AG20443 (cell line): ENCODE measurements at regions not wholly inside any gene's neighbourhood (a gene's known extent, or its start where the extent isn't known, plus 50 kb on each side); places are given as distances from the start of the nearest gene placed in this dataset.
"Not testable (repeated sequence)": the region's sequence is repeated elsewhere in the genome, so short reads cannot be mapped to it uniquely, and the experiment has no call there.

Experiments used
- DNase-seq: peaks from one replicate; pipeline ENCODE4 v3.0.0; 2012; ENCODE audit warnings: low spot score, mixed read lengths

DNA sequence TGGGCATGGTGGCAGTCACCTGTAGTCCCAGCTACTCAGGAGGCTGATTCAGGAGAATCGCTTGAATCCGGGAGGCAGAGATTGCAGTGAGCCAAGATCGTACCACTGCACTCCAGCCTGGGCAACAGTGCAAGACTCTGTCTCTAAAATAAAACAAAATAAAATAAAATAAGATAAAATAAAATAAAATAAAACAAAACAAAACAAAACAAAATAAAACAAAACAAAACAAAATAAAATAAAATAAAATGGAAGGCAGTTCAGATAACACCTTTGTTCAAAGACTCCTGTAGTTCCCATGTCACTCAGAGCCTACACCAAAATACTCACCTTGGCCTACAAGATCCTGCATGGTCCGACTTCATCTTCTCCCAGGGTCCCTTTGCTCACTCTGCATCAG lies 61.3 kb downstream of the SYF2 start:
- DNase-seq = not testable (repeated sequence)

DNA sequence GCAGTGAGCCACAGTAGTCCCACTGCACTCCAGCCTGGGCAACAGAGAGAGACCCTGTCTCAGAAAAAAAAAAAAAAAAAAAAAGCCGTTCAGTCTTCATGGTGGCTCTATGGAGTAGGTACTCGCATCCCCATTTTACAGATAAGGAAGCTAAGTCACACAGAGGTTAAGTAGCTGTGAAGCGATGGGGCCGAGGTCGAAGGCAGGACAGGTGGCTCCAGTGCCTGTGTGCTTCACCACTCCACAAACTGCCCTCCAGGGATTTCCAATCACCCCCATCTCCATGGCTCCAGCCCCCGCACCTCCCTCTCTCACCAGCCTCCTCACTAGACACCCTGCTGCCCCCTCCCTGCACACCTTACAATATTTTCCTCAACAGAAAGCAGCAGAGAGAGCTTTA lies 61.9 kb downstream of the SYF2 start:
- DNase-seq = no peak

DNA sequence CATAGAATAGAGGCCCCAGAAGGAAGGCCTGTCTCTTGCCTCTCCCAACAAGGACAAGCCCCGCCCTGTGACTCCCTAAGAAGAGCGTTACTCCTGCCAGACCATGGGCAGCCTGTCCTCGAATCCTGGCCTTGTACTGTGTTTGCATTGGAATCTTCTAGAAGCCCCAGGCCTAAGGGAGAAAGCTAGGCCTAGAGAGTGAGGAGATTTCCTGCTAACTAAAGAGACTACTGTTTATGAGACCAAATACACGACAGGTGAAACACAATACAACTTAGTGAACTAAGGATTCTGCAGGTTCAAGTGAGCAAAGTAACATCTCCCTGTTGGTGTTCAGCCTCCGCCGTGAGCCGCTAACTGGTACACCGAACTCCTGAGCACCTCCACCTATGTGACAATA lies 62.7 kb downstream of the SYF2 start:
- DNase-seq = no peak

DNA sequence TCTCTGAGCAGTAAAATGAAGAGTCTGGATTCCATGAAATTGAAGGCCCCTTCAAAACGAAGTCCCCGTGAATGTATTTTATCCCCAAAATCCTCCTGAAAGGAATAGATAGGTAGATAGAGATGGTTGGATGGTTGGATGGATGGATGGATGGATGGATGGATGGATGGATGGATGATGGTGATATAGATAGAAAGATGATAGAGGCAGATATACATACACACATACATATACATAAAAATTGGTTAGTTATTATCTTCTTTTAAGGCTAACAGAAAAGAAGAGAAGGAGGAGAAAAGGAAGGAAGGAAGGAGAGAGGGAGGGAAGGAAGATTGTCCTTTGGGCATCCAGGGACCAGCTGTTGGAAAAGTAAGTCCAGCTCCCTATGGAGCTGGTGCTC lies 63.1 kb downstream of the SYF2 start:
- DNase-seq = no peak

DNA sequence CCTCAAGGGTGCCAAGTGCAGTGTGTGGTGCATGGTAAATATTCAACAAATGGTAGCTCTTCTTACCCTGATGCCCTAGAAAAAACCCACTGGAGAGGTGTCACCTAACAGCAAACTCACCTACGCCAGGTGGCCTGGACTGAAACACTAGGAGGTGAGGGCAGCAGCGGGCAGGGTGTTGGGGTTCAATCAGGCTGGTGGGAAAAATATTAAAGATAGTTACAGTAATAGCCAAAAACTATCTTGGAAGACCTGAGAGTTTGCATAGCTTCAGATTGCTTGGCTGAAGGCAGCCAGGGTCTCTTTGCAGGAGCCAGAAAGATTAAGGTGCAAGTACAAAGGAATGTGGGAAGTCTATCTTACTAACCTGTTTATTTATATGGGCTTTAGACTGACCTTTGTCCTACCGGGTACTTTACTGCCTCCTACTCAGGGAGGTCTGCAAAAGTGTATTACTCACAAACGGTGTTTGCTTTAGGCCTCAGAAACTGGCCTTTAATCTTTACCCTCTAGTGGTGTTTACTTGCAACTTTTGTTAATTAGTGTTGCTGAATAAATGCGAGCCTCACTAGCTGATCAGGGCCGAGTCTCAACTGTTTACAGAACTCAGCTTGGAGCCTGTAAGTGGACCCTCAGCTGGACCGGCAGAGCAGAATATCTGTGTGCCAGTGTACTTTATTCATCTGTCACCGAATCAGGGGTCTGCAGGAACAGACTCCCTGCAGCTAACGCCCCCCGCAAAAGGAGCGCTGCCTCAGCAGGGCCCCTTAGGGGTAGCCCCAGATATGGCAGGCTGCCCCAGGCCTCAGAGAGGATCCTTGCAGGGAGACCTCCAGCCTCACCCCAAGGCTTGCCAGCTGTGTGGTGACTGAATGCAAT lies 63.9 kb downstream of the SYF2 start:
- no peak for DNase-seq

DNA sequence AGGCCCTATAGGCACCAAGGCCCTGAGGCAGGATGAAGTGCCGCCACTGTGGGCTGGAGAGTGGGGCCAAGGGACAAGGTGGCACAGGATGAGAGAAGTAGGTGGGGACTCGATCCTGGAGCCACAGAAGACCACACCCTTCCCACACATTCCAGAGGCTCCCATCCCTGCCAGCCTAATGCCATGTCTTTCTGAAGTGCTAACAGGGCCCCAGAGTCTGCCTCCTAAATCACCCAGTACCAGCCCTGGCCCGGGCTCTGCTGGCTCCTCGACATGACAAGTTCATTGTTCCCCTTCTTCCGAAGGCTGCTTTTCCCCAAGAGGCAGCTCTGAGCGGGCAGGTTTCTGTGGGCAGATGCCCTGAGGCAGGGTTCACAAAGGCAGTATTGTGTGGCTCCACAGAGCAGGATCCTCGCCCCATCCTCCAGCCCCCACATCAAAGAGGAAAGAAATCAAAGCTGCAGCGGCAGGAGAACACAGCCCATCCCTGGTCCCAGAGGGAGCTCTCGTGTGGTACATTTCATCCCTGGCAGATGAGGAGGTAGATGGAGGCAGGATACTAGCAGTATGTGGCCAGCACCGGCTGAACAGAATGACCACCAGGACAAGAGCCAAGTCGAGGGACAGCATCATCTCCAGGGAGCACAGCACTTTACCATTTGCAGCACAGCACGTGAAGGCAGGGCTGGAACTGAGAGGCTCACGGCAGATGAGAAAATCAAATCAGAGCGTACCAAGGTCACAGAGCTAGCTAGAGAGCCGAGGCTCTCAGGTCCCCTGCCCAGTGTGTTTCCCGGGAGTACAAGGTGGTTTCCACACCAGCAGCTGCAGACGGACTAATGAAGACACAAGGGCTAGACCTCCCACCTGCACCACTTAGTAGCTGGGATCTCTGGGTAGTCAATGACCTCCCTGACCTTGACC lies 64.8 kb downstream of the SYF2 start:
- DNase-seq = no peak

DNA sequence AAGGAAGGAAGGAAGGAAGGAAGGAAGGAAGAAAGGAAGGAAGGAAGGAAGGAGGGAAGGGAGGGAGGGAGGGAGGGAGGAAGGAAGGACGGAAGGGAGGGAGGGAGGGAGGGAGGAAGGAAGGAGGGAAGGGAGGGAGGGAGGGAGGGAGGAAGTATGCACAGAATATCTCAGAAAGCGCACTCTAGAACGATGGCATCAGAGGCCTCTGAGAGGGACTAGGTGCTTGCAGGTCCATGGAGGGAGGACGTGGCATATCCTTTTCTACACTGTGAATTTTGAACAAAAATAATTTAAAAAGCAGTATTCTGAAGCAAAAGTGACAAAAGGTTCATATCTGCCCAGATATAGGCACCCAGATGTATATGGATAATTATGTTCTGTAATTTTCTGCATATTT lies 65.5 kb downstream of the SYF2 start:
- DNase-seq = no peak

DNA sequence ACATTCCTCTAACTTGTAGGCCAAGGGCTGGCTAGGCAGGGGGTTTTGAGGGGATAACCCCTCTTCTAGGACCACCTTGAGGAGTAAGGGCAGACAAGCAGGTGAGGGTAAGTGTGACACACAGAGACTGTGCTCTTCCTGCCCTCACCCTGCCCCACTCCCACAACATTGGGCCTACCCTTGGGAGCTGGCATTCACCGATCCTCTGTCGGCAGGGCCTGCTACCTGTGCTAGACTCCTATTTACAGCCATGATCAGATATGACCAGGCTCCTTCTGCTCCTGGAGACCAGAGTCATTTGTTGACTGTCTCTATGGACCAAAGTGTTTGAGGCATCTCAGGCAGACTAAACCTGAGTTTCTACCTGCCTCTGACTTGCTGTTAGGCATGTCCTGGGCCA lies 68.3 kb downstream of the SYF2 start:
- no peak for DNase-seq

DNA sequence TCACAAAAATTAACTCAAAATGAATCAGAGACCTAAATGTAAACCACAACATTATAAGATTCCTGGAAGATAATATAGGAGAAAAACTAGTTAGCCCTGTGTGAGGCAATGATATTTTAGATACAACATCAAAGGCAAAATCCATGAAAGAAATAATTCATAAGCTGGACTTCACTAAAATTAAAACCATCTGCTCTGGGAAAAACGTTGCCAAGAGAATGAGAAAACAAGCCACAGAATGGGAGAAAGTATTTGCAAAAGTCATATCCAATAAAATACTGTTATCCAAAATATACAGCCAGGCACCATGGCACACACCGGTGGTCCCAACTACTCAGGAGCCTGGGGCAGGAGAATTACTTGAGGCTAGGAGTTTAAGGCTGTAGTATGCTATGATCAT lies 70.3 kb downstream of the SYF2 start:
- DNase-seq = no peak

DNA sequence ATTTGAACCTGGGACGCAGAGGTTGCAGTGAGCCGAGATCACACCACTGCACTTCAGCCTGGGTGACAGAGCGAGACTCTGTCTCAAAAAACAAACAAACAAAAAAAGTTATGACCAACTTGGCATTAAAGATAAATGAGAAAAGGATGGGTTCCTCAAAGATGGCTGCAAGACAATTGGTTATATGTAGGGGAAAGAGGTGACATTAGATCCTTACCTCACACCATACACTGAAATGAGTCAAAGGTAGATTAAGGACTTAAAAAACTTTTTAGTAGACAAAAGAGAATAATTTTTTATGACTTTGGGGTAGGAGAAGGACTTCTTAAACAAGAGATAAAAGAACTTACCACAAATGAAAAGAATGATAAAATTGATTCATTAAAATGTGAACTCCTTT lies 74.5 kb downstream of the SYF2 start:
- DNase-seq = no peak

DNA sequence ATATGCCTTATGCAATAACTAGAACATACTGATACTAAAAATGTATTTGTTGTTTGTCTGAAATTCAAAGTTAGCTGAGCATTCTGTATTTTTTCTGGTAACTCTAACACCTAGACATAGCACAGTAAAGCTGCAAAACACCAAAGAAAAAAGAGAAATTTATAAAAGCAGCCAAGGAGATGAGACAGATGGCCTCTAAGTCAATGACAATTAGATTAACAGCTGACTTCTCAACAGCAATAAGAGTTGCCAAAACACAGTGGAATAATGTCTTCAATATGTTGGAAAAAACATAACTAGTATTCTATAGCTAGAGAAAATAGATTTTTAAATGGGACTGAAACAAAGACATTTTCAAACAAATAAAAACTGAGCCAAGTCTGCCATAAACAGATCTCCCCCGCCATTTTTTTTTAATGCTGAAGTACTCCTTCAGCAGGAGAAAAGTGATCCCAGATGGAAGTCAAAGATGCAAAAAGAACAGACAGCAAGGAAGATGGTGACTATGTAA lies 81.3 kb downstream of the SYF2 start:
- no peak for DNase-seq

DNA sequence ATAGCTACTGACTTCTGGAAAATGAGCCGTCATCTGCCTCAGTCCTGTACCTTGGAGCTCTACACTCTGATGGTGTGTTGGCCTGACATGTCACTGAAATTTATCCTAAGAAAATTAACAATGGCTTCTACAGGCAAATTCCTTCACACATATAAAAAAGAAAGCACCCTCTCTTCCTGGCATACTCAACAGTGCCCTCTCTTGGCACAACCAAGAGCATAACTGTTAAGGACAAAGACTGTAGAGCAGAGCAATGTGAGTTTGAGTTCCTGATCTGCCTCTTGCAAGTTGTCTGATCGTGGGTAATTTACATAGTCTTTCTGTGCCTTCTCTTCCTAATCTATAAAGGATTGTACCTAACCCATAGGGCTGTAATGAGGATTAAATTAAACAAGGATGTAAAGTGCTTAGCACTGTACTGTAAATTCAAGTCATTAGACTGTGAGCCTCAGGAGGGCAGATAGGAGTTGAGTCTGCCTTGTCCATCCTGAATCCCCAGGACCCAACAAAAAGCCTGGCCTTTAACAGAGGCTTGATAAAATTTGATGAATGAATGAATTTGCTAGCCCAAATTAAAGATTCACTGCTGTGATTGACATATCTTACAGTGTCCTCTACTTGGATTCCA lies 83.5 kb downstream of the SYF2 start:
- DNase-seq = no peak

DNA sequence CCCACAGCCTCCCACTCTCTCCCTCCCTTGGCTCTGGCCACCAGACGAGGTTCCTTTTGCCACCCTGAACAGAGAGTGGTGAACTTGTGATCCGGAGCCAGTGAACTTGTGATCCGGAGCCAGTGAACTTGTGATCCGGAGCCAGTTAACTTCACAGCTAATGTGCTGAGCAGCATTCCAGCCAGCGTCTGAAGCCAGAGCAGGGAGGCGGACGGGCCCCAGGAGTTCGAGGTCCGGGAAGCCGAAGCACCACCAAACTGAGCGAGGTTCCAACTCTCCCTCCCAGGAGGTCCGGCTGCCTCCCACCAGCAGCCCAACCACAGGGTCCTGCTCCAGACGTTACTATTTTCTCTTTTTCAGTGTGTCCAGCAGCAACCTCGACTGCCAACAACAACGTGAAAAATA lies 85.8 kb downstream of the SYF2 start:
- no peak for DNase-seq

DNA sequence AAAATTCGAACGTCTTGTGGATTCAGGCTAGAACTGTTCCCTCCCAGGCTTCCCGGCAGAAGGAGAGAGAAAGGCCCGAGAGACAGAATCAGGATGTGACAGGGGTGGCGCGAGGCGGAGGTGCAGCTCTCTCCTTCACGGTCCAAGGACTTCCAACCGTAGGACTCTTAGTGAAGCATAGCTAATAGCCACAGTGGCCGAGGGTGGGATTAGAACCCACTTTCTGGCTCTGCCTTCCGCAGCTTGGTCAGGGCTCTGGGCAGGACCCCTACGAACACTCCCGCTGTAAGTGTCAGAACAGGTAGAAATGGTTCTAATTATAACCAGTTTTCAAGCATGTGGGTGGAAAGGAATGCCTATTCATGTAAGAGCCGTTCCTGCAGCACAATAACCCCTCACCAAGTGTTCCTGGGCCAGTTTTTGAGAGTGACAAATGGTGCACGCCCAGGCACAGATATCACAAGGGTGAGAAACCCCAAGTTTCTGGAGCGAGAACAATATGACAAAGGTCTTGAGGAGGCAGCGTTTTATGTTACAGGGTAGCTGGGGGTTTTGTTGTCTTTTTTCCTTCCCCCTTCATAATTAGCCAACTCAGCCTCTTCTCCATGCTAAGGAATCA lies 86.4 kb downstream of the SYF2 start:
- DNase-seq = no peak

DNA sequence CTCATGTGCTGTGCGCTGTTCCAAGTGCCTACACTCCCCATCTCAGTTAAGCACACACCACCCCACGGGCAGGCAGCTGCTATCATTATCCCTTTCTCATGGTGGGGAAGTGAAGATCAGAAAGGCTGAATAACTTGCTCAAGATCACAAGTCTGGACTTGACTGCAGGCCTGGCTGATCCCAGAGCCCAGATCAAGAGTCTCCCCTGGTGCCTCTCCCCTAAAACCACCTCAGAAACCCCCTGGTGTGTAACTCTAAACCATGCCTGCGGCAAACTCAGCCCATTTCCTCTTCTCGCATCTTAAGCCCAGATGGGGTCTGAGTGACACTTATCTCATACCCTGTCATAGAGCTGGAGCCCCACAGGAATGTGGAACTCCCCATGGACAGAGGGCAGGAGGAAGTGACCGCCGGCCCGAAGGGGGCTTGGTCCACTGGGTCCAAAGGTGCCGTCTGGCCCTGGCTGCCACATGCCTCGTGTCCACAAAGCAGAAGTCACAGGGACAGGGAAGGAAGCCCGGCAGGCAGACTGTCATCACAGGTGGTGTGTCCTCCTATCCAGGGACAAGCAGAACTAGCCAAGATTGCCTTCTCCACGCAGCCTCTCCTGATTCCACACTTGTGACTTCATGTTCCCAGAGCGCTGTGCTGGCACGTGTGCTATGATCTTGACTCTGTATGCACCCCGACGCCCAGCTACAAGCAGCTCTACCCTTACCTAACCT lies 92.1 kb downstream of the SYF2 start:
- no peak for DNase-seq

DNA sequence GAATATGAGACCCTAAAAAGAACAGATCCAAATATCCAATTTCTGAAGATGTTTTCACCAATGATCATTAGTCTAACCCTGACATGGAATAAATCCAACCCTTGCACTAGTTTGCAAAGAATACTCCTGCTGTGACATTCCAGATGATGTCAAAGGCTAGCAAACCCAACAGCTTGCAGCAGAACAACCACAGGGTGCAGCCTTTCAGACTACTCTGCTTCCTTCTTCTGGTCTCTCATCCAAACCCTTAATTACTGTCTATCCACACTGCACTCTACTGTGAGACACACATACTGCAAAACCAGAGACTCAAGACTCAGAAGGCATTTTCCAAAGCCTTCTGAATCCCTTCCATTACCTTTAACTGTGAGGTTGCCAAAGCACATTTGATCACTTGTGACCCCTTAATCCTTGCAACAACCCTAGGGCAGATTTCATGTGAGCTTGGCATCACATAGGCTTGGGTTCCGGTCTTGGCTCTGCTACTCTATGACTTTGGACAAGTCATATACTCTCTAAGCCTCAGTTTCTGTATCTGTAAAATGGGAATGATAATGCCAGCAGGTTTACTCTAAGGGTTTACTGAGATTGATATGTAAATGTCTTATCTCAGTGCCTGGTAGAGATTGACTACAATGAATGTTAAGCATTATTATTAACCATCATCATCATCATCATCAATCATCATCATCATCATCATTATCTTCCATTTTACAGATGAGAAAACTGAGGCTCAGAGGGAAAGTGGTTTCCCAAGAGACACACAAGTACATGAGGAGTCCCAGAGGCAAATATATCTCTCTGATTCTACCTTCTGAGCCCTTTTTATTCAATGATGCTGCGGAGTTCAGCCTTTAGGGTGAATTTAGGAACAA lies 94.5 kb downstream of the SYF2 start:
- DNase-seq = no peak

DNA sequence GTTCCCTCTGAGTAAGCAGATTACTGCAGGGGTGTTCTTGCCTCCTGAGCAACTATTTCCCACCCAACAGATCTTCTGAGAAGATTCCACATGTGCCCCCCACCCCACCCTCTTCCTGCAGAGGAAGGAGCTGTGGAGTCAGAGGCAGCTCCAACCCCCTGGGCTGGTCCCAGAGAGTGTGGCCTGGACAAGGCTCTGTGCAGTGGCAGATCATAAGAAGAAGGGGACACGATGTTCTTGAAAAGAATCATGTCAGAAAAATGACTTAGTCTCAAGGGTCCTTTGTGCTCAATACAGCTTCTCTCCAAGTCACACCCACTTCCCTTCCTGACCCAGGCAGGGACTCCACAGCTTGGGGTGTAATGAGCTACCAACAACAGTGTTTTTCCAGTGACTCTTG lies 95.2 kb downstream of the SYF2 start:
- no peak for DNase-seq

DNA sequence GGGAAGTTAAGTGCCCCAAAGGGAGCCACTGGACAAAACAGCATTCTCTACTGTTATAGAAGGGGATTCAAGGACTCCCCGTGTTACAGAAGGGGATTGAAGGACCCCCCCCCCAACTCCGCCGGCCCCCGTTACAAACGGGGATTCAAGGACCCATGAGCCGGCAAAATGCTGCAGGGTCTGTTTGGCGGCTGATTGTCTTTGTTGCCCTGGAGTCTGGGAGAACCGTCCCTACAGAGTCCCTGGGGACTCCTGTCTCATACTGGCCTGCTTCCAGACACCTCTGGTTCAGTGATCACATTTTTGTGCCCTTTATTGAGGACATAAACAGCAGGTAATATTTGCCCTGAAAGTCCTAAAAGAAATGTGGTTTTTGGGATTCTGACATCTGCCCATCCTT lies 96.4 kb downstream of the SYF2 start:
- no peak for DNase-seq

DNA sequence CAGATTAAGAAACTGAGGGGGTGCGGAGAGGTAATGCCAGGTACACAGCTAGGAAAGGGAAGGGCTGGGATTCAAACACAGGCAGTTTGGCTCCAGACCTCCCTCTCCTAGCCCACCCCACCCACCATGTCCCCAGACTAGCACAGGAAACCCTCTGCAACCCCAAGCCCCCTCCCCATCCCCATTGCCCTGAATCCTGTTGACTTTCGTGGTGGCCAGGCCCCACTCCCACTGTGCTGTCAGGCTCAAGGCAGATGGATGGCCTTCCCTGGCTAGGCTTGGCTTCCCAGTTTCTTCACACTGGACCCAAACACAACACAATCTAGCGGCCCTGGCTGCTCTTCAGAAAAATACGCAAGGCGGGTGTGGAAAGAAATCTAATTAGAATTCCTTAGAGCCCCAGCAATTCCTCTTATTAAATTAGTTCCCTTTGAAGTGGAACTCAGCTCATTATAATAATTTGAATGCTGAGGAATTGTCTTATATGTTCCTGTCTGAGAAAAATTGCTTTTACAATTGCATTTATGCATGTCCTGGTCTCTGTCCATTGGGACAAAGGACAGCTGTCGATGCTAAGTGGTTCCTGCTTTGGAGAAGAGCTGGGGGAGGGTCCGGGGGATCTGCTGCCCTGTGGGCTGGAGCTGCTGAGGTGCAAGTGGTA lies 97.4 kb downstream of the SYF2 start:
- no peak for DNase-seq

DNA sequence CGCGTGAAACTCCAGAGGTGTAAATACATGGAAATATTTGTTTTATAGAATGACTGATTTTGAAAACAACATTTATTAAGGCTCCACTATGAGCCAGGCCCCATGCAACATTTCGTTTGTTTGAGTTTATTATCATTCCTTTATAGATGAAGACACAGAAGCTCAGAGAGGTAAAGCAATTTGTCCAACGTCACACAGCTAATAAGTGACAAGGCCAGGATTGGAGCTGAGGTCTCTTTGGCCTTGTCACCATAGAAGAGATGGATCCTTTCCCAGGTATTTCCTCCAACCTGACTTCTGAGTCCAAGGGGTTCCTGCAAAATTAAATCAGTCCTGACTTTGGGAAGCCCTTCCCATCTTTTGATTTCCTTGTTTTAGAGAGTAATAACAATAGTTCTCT lies 98.0 kb downstream of the SYF2 start:
- DNase-seq = no peak
